ENCODE measurements at regions not wholly inside any gene's neighbourhood (a gene's known extent, or its start where the extent isn't known, plus 50 kb on each side); places are given as distances from the start of the nearest gene placed in this dataset.

GRCh38 chr6:47890326-47890875, 108.6 kb downstream of the OPN5 start:
- ChIA-PET CTCF (no interaction called here), POLR2A (no interaction called here)
- Mint-ChIP-seq H3K4me3 (no peak overlapping the region), H3K9me3 (peaks cover 4% of the 10 kb centered on the region), H3K36me3 (ENCODE audit: low read depth) (no peaks in the 10 kb centered on the region), H3K4me1 (ENCODE audit: low read depth) (no peaks in the 10 kb centered on the region), H3K27ac (no peak overlapping the region), H3K27me3 (no peaks in the 10 kb centered on the region)
- Histone ChIP-seq H3K4me1 (ENCODE audit: insufficient read depth, low read length) (no peaks in the 10 kb centered on the region), H3K9me3 (ENCODE audit: control insufficient read depth in 1 of 2, insufficient read depth in 1 of 2, low read length in 2 of 2) (no peaks in the 10 kb centered on the region), H3K27ac (ENCODE audit: low read depth in 1 of 2, low read length in 2 of 2) (no peak overlapping the region), H3K27me3 (ENCODE audit: control insufficient read depth in 1 of 2, insufficient read depth in 2 of 2, low read length in 2 of 2) (no peaks in the 10 kb centered on the region), H3K36me3 (ENCODE audit: insufficient read depth, low read length) (no peaks in the 10 kb centered on the region), H3K4me3 (ENCODE audit: low read length) (no peak overlapping the region)
- no peak for DNase-seq
- ATAC-seq (ENCODE audit: poor library complexity): no peak
- intact Hi-C loops (cut with DNase I, micrococcal nuclease): no loop called here
- no peak for TF ChIP-seq CTCF (IDR thresholded peaks at IDR 0.05)

- Mint-ChIP-seq H3K36me3 (ENCODE audit: low read depth) (no peaks in the 10 kb centered on the region), H3K4me1 (ENCODE audit: low read depth) (no peaks in the 10 kb centered on the region), H3K27ac (no peak overlapping the region), H3K27me3 (no peaks in the 10 kb centered on the region), H3K4me3 (no peak overlapping the region), H3K9me3 (peaks cover 1% of the 10 kb centered on the region)
- POLR2A ChIA-PET: no interaction called here
- intact Hi-C loops (cut with DNase I, micrococcal nuclease): no loop called here
- no peaks in the 10 kb centered on the region for H3K27me3 ChIP-seq (ENCODE audit: control insufficient read depth in 1 of 2, insufficient read depth in 2 of 2, low read length in 2 of 2)
- CTCF ChIA-PET: no interaction called here
- TF ChIP-seq CTCF (IDR thresholded peaks at IDR 0.05): no peak
- ATAC-seq (ENCODE audit: poor library complexity): no peak
- H3K4me1 ChIP-seq (ENCODE audit: insufficient read depth, low read length): no peaks in the 10 kb centered on the region
- H3K36me3 ChIP-seq (ENCODE audit: insufficient read depth, low read length): no peaks in the 10 kb centered on the region
- DNase-seq: no peak
- no peak overlapping the region for H3K27ac ChIP-seq (ENCODE audit: low read depth in 1 of 2, low read length in 2 of 2)
- H3K9me3 ChIP-seq (ENCODE audit: control insufficient read depth in 1 of 2, insufficient read depth in 1 of 2, low read length in 2 of 2): no peaks in the 10 kb centered on the region
- H3K4me3 ChIP-seq (ENCODE audit: low read length): no peak overlapping the region
Measured at GRCh38 chr6:47879015-47879414, 97.2 kb downstream of the OPN5 start.

Measured in CD4-positive, alpha-beta T cell (primary cell).